ENCODE measurements at regions not wholly inside any gene's neighbourhood (a gene's known extent, or its start where the extent isn't known, plus 50 kb on each side); places are given as distances from the start of the nearest gene placed in this dataset.
A peak's percentile ranks its signal among the peaks of the same experiment; 100 is the strongest.
"Not testable (repeated sequence)": the region's sequence is repeated elsewhere in the genome, so short reads cannot be mapped to it uniquely, and the experiment has no call there.

GRCh38 chr6:9851541-9852380 is 563.1 kb downstream of the TFAP2A start:
- peak; percentile 2 to 3 for DNase-seq
- TF ChIP-seq GATA1 (IDR thresholded peaks at IDR 0.05; ENCODE audit: low read depth, low read length) (no peak), POLR2A (IDR thresholded peaks at IDR 0.05; ENCODE audit: low read length) (no peak)

- TF ChIP-seq GATA1 (IDR thresholded peaks at IDR 0.05; ENCODE audit: low read depth, low read length) (no peak), POLR2A (IDR thresholded peaks at IDR 0.05; ENCODE audit: low read length) (no peak)
- no peak for DNase-seq
These were observed 563.9 kb downstream of the TFAP2A start for GRCh38 chr6:9851006-9851405.

- no peak for DNase-seq
- TF ChIP-seq POLR2A (IDR thresholded peaks at IDR 0.05; ENCODE audit: low read length) (no peak), GATA1 (IDR thresholded peaks at IDR 0.05; ENCODE audit: low read depth, low read length) (no peak)
These were observed 566.8 kb downstream of the TFAP2A start for GRCh38 chr6:9848094-9848493.

- DNase-seq = no peak
- no peak for TF ChIP-seq POLR2A (IDR thresholded peaks at IDR 0.05; ENCODE audit: low read length)
- TF ChIP-seq GATA1 (IDR thresholded peaks at IDR 0.05; ENCODE audit: low read depth, low read length) = no peak
These were observed 572.8 kb downstream of the TFAP2A start for GRCh38 chr6:9841886-9842725.

- TF ChIP-seq GATA1 (IDR thresholded peaks at IDR 0.05; ENCODE audit: low read depth, low read length) (no peak), POLR2A (IDR thresholded peaks at IDR 0.05; ENCODE audit: low read length) (no peak)
- no peak for DNase-seq
These were observed 580.6 kb downstream of the TFAP2A start for GRCh38 chr6:9834233-9834632.

- no peak for TF ChIP-seq POLR2A (IDR thresholded peaks at IDR 0.05; ENCODE audit: low read length)
- no peak for TF ChIP-seq GATA1 (IDR thresholded peaks at IDR 0.05; ENCODE audit: low read depth, low read length)
These were observed 583.1 kb downstream of the TFAP2A start for GRCh38 chr6:9831783-9832182.

GRCh38 chr6:9830808-9831207 is 584.1 kb downstream of the TFAP2A start:
- TF ChIP-seq POLR2A (IDR thresholded peaks at IDR 0.05; ENCODE audit: low read length) (no peak), GATA1 (IDR thresholded peaks at IDR 0.05; ENCODE audit: low read depth, low read length) (no peak)
- no peak for DNase-seq

More at GRCh38 chr6:9831783-9832182, 583.1 kb downstream of the TFAP2A start:
- DNase-seq = no peak

GRCh38 chr6:9825526-9825925 is 589.3 kb downstream of the TFAP2A start:
- TF ChIP-seq GATA1 (IDR thresholded peaks at IDR 0.05; ENCODE audit: low read depth, low read length) = no peak
- TF ChIP-seq POLR2A (IDR thresholded peaks at IDR 0.05; ENCODE audit: low read length) = no peak
- DNase-seq = no peak

- not testable (repeated sequence) for DNase-seq
These were observed 604.1 kb downstream of the TFAP2A start for GRCh38 chr6:9810727-9811126.

GRCh38 chr6:9810286-9810685 is 604.6 kb downstream of the TFAP2A start:
- no peak for TF ChIP-seq POLR2A (IDR thresholded peaks at IDR 0.05; ENCODE audit: low read length)
- TF ChIP-seq GATA1 (IDR thresholded peaks at IDR 0.05; ENCODE audit: low read depth, low read length) = no peak
- DNase-seq = no peak

- no peak for TF ChIP-seq GATA1 (IDR thresholded peaks at IDR 0.05; ENCODE audit: low read depth, low read length)
- TF ChIP-seq POLR2A (IDR thresholded peaks at IDR 0.05; ENCODE audit: low read length) = no peak
- no peak for DNase-seq
These were observed 608.7 kb downstream of the TFAP2A start for GRCh38 chr6:9806195-9806594.

- TF ChIP-seq GATA1 (IDR thresholded peaks at IDR 0.05; ENCODE audit: low read depth, low read length) (no peak), POLR2A (IDR thresholded peaks at IDR 0.05; ENCODE audit: low read length) (no peak)
- DNase-seq = no peak
These were observed 613.6 kb downstream of the TFAP2A start for GRCh38 chr6:9801249-9801754.

- TF ChIP-seq GATA1 (IDR thresholded peaks at IDR 0.05; ENCODE audit: low read depth, low read length) = no peak
- no peak for TF ChIP-seq POLR2A (IDR thresholded peaks at IDR 0.05; ENCODE audit: low read length)
- DNase-seq = no peak
These were observed 615.3 kb downstream of the TFAP2A start for GRCh38 chr6:9799582-9799981.

GRCh38 chr6:9796827-9797226 is 618.0 kb downstream of the TFAP2A start:
- no peak for DNase-seq
- TF ChIP-seq GATA1 (IDR thresholded peaks at IDR 0.05; ENCODE audit: low read depth, low read length) = no peak
- no peak for TF ChIP-seq POLR2A (IDR thresholded peaks at IDR 0.05; ENCODE audit: low read length)
